SW 1271 (cell line): ENCODE measurements at regions not wholly inside any gene's neighbourhood (a gene's known extent, or its start where the extent isn't known, plus 50 kb on each side); places are given as distances from the start of the nearest gene placed in this dataset.
A peak's percentile ranks its signal among the peaks of the same experiment; 100 is the strongest.
"Not testable (repeated sequence)": the region's sequence is repeated elsewhere in the genome, so short reads cannot be mapped to it uniquely, and the experiment has no call there.

Experiments used
- DNase-seq, 2 experiments: peaks; one replicate each; lab custom pipeline; 2025; lab: John Stamatoyannopoulos, UW

- no peak for DNase-seq
These were observed 153.0 kb downstream of the ASB9 start for GRCh38 chrX:15116900-15117299.

GRCh38 chrX:15114743-15115566, 154.9 kb downstream of the ASB9 start:
- no peak for DNase-seq

GRCh38 chrX:15107367-15107988, 162.4 kb downstream of the ASB9 start:
- DNase-seq: peak in 1 of 2 experiments; percentile 0

- DNase-seq: no peak
These were observed 171.4 kb downstream of the ASB9 start for GRCh38 chrX:15098505-15098904.

DNA sequence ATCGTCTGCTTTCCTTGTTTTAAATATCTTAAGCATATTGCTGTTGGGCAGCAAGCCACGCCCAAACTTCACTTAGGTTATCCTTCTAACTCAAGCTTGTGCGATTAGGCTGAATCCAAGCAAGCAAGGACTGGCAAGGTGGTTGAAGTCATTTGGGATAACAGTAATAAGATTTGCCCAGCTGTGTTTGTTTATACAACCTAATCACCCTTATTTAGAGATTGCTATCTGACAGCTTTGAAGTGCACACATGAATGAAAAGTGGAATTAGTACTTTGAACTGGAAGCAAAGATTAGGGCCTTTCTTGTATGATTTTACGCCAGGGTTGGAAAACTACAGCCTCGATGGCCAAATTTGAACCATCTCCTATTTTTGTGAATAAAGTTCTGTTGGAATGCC, 182.1 kb downstream of the ASB9 start:
- DNase-seq: no peak

DNA sequence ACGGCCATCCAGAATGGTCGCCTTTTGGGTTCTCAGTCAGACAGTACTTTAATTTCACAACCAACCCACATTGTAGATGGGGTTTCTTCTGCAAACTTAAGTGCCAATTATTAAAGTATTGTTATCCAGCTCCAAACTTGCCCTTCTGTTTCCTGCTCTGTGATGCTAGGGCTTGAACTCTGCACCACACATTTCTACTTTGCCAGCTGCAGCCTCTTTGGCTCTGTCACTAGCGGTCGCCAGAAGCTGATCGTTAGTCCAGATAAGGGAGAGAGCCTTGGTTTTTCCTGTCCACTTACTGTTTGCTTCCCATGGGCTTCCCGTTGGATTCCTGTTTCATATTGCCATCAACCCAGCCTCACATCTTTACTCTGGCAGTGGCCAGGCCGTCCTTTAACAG, 196.6 kb downstream of the ASB9 start:
- no peak for DNase-seq

DNA sequence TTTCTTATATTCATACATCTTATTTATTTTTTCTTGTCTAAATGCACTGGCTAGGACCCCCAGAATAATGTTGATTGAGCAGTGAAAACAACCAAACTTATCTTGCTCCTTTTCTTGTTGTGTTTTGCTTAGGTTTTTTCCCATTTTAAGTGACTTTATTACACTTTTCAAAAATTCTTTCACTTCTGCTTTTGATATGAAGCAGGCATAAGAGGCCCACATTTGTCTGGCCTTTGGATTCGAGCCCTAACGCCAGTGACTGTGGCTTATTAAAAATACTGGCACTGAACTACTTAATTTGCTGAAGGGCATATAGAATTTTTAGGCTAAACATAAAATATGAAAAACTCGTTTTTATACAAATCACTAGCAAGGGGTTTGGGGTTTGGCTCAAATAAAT, 197.0 kb downstream of the ASB9 start:
- no peak for DNase-seq

- DNase-seq: no peak
These were observed 197.6 kb downstream of the ASB9 start for GRCh38 chrX:15072259-15072658.

DNA sequence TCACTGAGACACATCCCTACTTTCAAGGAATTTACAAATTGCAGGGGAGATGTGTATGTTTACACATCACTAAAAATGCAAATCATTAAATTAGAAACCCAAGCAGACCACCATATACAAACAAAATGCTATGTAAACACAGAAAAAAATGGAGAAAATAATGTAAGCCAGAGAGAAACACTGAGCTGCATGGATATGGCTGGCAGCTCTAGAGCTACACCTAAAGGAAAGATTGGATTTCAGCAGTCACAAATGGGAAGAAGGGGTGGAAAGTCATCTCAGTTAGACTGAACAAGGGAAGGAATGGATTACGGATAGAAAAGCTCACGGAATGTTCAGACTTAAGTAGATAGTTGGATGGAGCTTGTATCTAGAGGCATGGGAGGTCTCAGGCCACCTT, 186.3 kb downstream of the MOSPD2 start:
- DNase-seq: no peak

- no peak for DNase-seq
These were observed 182.8 kb downstream of the MOSPD2 start for GRCh38 chrX:15056044-15056443.

- no peak for DNase-seq
These were observed 182.1 kb downstream of the MOSPD2 start for GRCh38 chrX:15055146-15055930.

DNA sequence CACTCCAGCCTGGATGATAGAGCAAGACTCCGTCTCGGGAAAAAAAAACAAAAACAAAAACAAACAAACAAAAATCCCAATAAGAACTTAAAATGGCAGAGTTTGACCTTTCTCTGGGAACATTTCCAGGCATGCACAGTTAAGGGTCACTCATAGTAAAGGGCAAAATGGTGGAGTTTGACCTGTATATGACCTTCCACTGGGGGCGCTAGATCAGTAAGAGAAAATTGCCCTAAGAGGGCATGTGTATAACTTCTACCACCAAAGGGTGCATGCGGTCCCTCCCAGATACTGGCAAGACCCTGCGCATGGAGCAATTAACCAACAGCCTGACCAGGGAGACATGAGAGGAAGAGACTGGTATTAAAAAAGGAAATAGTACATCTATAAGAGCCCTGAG, 177.2 kb downstream of the MOSPD2 start:
- DNase-seq: no peak

DNA sequence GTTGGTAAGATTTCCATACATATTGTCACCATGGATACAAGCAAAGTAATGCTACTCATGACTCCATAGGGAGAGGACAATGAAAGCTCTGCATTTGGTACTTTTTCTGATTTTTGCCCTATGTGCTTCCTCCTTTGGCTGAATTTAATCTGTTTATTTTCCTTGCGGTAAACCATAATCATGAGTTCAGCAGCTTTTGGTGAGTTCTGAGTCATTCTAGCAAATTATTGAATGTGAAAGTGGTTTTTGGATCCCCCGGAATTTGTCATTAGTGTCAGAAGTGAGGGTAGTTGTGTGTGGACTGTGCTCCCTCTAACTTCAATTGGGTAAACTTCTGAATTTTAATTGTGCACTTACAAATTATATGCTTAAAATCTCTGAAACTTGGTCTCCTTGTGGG, 170.3 kb downstream of the MOSPD2 start:
- no peak for DNase-seq

DNA sequence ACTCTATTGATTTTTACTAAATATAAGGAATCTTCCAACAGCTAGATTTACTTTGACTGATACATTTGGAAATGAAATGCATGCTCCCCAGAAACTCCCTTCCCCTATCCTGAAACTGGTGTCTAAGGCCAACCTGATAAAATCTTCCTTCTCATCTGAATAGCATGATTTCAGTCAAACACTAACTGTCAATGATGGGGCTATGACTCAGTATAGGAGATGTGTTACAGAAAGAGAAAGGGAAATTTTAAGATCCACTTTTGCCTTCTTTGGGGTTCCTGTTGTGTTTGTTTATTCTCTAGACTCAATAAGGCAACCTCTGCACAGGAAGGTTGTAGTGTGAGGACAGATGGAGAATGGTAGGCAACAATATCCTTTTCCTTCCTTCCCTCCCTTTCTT, 160.7 kb downstream of the MOSPD2 start:
- no peak for DNase-seq

GRCh38 chrX:15017491-15017890, 144.3 kb downstream of the MOSPD2 start:
- no peak for DNase-seq

- DNase-seq: no peak
These were observed 142.8 kb downstream of the MOSPD2 start for GRCh38 chrX:15016051-15016450.

DNA sequence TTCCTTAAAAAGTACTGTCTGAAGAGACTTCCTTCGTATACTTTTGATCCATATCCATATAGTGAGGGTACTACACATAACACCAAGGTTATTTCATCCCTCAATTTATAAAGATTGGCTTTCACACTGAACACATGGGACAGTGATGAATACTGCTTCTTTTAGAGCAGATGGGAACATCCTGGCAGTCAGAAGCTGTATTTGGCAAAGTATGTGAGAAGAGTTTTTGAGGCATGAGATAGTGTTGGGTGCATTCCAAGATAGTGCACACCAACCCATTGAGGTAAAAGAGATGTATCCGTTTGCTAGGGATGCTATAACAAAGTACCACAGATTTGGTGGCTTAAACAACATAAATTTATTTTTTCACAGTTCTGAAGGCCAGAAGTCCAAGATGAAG, 141.1 kb downstream of the MOSPD2 start:
- no peak for DNase-seq

- DNase-seq: no peak
These were observed 140.2 kb downstream of the MOSPD2 start for GRCh38 chrX:15013461-15013860.

GRCh38 chrX:14997271-14997670, 124.0 kb downstream of the MOSPD2 start:
- no peak for DNase-seq

- not testable (repeated sequence) for DNase-seq
These were observed 111.2 kb downstream of the MOSPD2 start for GRCh38 chrX:14984425-14984824.
